ENCODE measurements at regions not wholly inside any gene's neighbourhood (a gene's known extent, or its start where the extent isn't known, plus 50 kb on each side); places are given as distances from the start of the nearest gene placed in this dataset.
"Not testable (repeated sequence)": the region's sequence is repeated elsewhere in the genome, so short reads cannot be mapped to it uniquely, and the experiment has no call there.

GRCh38 chr2:53610260-53610659 lies 157.3 kb upstream of the CHAC2 start:
- DNase-seq: no peak

DNA sequence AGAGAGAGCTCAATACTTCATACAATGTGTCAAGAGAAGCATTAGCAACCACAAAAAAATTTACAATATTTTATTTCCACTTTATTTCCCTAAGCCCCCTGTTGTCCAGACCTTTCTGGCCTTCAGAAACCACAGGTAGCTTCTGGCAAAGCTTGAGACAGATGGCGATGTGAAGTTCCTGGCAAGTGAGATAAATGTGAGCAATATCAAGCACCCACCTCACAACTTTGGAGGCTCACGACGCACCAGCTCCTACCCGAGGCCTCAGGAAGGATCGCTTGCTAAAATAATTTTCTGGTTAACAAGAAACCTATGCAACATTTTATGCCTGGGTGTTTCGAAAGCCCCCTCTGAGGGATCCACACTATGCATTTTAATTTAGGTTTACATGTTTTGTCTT lies 158.1 kb upstream of the CHAC2 start:
- DNase-seq: no peak

GRCh38 chr2:53608293-53608692 lies 159.3 kb upstream of the CHAC2 start:
- no peak for DNase-seq

DNA sequence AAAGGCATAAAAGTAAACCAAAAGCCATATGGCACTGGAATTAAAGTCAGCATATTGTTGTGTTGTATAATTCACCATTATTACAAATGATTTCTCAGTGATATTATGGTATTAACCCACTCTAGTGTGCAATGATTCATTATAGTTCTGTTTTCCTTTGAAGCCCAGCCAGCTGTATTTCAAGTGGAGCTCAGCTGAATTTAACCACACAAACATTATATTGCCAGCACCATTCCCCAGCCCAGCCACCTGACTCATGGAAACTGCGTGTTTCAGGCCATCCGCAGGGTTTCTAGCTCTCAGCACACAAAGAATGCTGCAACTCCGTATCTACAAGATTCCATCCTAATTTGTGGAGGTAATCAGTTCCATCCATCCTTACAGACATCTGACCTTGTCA lies 166.8 kb upstream of the CHAC2 start:
- DNase-seq: no peak

DNA sequence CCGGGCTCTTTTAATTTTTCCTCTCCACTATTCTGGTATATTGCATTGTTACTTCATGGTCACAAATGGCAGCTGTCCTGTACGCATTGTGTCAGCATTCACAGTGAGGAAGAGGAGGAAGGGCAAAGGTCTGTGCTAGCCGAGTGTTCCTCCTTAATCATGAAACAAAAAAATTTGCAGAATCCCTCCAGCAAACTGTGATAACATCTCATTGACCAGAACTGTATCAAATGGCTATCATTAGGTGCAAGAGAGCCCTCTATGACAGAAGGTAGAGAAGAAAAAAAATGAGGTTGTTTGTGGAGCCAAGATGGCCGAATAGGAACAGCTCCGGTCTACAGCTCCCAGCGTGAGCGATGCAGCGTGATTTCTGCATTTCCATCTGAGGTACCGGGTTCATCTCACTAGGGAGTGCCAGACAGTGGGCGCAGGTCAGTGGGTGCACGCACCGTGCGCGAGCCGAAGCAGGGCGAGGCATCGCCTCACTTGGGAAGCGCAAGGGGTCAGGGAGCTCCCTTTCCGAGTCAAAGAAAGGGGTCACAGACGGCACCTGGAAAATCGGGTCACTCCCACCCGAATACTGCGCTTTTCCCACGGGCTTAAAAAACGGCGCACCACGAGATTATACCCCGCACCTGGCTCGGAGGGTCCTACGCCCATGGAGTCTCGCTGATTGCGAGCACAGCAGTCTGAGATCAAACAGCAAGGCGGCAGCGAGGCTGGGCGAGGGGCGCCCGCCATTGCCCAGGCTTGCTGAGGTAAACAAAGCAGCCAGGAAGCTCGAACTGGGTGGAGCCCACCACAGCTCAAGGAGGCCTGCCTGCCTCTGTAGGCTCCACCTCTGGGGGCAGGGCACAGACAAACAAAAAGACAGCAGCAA lies 180.6 kb upstream of the CHAC2 start:
- not testable (repeated sequence) for DNase-seq

DNA sequence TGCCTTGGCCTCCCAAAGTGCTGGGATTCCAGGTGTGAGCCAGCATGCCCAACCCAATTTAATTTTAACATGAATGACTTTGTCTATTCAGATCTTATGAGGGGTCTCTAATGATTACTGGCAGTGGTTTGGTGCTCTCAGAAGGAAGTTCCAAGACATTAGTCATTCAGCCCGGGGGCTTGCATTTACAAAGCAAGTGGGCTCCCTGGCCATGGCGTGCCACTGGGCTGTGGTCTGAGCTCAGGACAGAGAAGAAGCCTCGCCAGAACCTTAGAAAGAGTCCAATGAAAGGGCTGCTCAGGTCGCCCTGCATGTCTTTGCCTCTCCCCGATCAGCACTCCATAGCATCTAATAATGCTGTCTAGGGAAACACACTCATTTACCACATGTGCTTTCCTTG lies 182.6 kb upstream of the CHAC2 start:
- no peak for DNase-seq

DNA sequence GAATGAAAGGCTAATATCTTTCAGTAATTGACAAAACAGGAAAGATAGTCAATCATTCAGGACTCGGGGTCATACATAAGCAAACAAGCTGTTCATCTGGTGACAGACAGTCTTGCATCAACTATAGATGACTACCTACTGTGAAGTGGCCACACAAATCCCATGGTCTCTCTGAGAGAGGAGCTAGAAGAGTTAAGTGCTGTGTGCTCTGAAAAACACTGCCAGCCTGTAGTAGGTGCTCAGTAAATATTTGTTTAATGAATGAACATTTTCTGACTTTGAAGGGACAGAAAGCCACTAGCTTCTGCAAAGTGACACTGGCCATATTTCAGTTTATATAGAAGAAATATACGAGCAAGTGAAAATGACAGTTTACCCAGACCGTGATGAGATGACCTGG lies 184.0 kb upstream of the CHAC2 start:
- DNase-seq: no peak

GRCh38 chr2:53582556-53582955 lies 185.0 kb upstream of the CHAC2 start:
- DNase-seq: no peak

DNA sequence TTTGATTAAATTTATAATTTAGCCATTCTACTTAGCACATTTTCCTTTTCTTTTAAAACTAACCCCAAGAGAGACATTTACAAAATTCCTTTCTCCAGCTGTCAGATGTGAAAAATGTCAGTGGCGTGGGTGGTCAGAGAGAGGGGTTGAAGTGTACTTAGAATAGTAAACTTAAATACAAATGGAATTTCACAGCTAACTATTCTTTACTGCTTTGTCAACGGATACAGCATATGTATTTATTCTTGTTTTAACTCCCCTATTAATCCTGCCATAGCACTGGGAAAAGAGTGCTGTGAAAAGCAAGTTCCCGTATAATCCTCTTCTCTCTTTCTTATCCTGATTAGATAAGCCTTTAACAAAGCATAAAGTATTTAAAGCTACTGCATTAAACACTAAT lies 191.4 kb upstream of the CHAC2 start:
- no peak for DNase-seq

GRCh38 chr2:53575721-53576124 lies 191.9 kb upstream of the CHAC2 start:
- no peak for DNase-seq

DNA sequence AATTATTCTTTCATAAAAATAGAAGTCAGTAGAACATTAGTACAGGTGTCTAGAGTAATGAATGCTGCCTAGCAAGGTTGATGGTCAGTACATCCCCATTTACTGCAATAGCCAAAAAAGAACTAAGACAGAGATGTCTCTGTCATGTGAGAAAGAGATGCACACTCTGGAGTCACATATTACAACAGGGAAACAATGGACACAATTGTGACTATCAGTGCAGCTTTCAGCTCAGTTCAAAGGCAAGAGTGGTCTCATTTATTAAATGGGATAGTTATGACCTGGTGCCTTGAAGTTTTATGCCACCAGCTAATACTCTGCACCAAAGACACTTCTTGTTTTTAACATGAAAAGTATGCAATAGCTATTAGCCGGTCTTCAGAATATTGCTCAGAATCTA lies 194.9 kb upstream of the CHAC2 start:
- no peak for DNase-seq

- no peak for DNase-seq
These were observed 197.5 kb upstream of the CHAC2 start for GRCh38 chr2:53569957-53570727.

DNA sequence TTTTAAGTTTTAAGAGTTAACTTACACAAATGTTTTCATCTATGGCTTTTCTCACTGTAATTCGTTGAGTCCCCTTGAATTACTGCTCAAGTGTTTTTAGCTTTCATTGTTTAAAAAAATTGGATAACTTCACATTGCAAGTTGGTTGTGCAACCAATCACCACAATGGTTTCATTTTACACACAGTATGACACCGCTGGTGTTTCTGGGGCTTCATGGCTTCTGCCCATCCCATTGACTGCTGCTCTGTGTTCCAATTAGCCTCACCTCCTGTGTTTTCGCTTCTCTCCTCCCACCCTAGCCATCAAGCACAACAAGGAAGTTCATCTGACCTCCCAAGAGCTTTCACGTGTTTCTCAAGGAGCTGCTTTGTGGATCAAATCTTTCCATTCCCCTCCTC lies 199.1 kb upstream of the CHAC2 start:
- DNase-seq: no peak

GRCh38 chr2:53567073-53567472 lies 200.5 kb upstream of the CHAC2 start:
- no peak for DNase-seq

DNA sequence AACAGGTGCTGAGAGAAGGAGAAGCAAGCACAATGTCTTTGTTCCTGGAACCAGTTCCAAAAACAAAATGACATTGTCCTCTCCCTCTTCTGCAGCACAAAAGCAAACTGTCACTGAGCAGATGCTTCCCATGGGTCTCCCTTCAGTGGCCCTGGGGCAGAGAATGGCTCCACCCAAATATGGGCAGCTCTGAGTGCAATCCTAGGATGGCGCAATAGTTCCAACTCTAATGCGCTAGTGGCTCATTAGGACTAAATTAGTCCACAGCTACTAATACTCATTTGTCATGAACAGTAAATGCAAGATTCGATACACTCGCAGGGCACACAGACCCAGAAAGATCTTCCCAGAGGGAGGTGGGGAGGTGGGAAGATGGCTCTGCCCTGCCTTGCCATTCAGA lies 205.2 kb upstream of the CHAC2 start:
- no peak for DNase-seq

DNA sequence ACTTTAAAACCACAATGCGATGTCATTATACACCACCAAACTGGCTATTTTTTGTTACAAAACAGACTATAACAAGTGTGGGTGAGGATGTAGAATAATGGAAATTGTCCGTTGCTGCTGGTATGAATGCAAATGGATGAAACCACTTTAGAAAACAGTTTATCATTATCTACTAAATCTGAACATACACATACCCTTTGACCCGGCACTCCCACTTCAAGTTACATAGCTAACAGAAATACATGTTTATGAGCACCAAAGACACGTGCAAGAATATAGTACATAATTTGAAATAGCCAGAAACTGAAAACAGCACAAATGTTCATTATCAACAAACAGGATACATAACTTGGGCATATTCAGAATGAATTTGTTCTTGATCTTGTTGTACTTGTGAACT lies 206.4 kb upstream of the CHAC2 start:
- DNase-seq: no peak

GRCh38 chr2:53559302-53559966 lies 208.2 kb upstream of the CHAC2 start:
- DNase-seq: no peak

- no peak for DNase-seq
These were observed 208.7 kb upstream of the CHAC2 start for GRCh38 chr2:53558867-53559266.

GRCh38 chr2:53549497-53549896 lies 218.1 kb upstream of the CHAC2 start:
- DNase-seq: no peak

DNA sequence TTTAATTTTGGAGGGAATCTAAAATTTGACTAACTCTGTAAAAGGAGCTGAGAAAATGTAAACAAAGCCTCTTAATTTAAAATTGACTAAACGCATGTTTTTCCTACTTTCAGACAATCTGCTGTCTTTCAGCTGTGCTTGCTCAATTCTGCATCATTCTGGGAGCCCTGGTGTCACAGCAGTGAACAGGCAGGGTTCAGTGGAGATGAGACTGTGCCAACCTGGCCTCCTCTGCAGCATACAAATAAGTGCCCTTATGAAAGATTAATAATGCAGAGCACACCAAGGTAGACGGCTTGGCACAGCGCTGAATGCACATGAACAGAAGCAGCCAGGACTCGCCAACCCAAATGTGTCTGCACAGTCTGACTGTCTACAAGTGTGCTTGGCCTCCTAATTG lies 222.0 kb upstream of the CHAC2 start:
- no peak for DNase-seq

DNA sequence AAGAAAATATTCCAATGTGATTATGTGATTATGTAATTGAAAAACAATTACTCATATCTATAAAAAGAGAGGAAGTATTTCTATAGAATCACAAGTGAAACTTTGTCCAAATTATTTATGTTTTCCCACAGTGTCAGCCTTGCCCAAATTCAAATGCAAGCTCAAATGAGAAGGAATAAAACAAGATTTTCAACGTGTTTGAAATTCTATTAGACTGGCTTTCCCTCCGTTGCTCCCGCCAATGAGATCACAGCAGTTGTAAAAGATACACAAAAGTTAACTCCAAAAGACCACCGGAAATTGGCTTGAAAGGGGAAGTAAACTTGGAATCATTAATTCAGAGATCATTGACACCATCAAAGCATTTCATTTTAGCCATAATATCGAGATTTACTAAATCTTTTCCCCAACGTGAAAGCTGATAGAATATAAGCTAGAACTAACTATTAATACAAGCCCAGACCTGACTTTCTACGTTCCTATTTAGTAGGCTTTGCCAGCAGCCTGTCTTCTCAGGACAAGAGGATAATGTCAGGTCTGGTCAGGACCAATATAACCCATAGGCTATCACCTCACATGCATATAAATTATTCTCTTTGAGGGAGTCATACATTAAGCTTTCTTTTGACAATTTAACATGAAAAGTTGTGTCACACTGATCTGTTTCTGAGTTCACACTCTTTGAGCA lies 222.6 kb upstream of the CHAC2 start:
- no peak for DNase-seq

GRCh38 chr2:53543083-53543482 lies 224.5 kb upstream of the CHAC2 start:
- DNase-seq: no peak

Data from GDM1 (cell line).